Coronary artery (tissue), 2 donors: ENCODE measurements at regions not wholly inside any gene's neighbourhood (a gene's known extent, or its start where the extent isn't known, plus 50 kb on each side); places are given as distances from the start of the nearest gene placed in this dataset.

Source experiments
- DNase-seq: peaks from one replicate; pipeline ENCODE4 v3.0.0-alpha.2; 2017; ENCODE audit warnings: low spot score
- H3K27ac ChIP-seq, 2 donors: fragments of 200-600 bp; sonication (generic); one replicate each; pipeline ENCODE4 v1.5.1; 2016 to 2019
- H3K4me3 ChIP-seq: fragments of 200-600 bp; sonication (generic); 2 replicates; pipeline ENCODE4 v1.5.1; 2016; ENCODE audit warnings: mild to moderate bottlenecking, moderate library complexity
- TF ChIP-seq, protein P1 (sequence below): fragments of 200-600 bp; sonication (generic); IDR thresholded peaks from one replicate; pipeline ENCODE4 v1.5.1; 2019; ENCODE audit warnings: antibody characterized with exemption

GRCh38 chr1:72896256-72896655 lies 613.9 kb upstream of the NEGR1 start:
- DNase-seq, result no peak
- Histone ChIP-seq H3K4me3 (no peak overlapping the region), H3K27ac (no peak overlapping the region)
- TF ChIP-seq, protein P1, sequence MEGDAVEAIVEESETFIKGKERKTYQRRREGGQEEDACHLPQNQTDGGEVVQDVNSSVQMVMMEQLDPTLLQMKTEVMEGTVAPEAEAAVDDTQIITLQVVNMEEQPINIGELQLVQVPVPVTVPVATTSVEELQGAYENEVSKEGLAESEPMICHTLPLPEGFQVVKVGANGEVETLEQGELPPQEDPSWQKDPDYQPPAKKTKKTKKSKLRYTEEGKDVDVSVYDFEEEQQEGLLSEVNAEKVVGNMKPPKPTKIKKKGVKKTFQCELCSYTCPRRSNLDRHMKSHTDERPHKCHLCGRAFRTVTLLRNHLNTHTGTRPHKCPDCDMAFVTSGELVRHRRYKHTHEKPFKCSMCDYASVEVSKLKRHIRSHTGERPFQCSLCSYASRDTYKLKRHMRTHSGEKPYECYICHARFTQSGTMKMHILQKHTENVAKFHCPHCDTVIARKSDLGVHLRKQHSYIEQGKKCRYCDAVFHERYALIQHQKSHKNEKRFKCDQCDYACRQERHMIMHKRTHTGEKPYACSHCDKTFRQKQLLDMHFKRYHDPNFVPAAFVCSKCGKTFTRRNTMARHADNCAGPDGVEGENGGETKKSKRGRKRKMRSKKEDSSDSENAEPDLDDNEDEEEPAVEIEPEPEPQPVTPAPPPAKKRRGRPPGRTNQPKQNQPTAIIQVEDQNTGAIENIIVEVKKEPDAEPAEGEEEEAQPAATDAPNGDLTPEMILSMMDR, result no peak

GRCh38 chr1:72892461-72892860 lies 610.1 kb upstream of the NEGR1 start:
- TF ChIP-seq, protein P1, result no peak
- no peak for DNase-seq
- Histone ChIP-seq H3K27ac (no peak overlapping the region), H3K4me3 (no peak overlapping the region)

DNA sequence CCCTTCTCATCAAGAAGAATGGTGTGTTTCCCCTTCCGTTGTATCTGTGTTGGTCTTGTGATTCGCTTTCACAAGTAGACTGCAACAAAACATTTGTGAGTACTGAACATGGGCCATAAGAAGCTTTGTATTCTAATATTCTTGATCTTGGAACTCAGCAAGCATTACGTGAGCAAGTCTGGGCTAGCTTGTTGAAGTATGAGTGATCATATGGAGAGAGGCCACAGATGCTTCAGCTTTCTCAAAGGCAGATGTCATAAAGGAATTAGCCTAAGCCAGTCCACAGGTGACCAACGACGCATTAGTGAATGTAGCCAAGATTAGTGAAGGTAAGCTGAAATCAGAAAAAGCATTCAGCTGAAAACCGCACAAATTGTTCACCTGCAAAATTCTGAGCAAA lies 609.6 kb upstream of the NEGR1 start:
- DNase-seq, result no peak
- Histone ChIP-seq H3K4me3 (no peak overlapping the region), H3K27ac (no peak overlapping the region)
- TF ChIP-seq, protein P1, result no peak

GRCh38 chr1:72885841-72886240 lies 603.5 kb upstream of the NEGR1 start:
- TF ChIP-seq, protein P1, result no peak
- no peak for DNase-seq
- Histone ChIP-seq H3K27ac (no peak overlapping the region), H3K4me3 (no peak overlapping the region)

DNA sequence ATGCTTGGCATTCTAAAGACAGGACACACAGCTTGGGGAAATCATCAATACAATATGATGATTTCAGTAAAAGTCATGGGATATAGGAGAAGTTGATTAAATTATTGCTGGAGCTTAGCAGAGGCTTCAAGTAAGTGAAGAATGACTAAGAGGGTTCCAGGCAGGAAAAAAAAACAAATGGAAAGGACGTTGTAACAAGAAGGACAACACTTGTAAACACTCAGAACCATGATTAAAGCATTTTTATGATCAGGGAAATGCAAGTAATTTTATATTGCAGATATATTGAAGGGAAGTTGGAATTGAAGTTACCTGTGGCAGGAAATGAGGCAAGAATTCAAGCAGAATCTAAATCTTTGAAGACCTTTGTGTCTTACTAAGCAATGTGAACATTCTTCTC lies 602.7 kb upstream of the NEGR1 start:
- no peak overlapping the region for H3K27ac ChIP-seq
- no peak for DNase-seq
- TF ChIP-seq, protein P1, result no peak
- no peak overlapping the region for H3K4me3 ChIP-seq

GRCh38 chr1:72869873-72870272 lies 587.5 kb upstream of the NEGR1 start:
- no peak overlapping the region for H3K4me3 ChIP-seq
- DNase-seq, result no peak
- H3K27ac ChIP-seq, result no peak overlapping the region
- TF ChIP-seq, protein P1, result no peak

DNA sequence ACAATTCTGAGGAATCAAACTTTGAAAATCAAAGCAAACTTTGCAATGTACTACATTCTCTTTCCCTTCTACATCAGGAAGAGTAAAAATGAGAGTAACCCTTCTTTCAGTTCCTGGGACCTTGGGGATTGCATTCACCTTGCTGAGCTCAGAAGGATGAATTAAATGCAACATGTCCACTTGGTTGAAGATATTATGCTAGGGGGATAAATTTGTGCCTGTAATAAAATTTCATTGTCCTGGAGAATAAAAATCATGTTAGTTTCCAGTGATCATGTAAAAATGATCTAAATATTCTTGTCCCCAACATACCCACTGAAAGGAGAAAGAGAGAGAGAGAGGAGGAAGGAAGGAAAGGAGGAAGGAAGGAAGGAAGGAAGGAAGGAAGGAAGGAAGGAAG lies 587.1 kb upstream of the NEGR1 start:
- no peak overlapping the region for H3K4me3 ChIP-seq
- TF ChIP-seq, protein P1, result no peak

More for the DNA sequence above, 587.1 kb upstream of the NEGR1 start:
- DNase-seq, result no peak
- H3K27ac ChIP-seq, result no peak overlapping the region
